Head of caudate nucleus (tissue), 42 donors: ENCODE measurements at regions not wholly inside any gene's neighbourhood (a gene's known extent, or its start where the extent isn't known, plus 50 kb on each side); places are given as distances from the start of the nearest gene placed in this dataset.

Experiments
- DNase-seq, 42 donors: peaks; one replicate each; pipeline versions ENCODE4 v3.0.0 to v3.0.0-alpha.2; 2020 to 2021; ENCODE audit warnings: mixed read lengths in 7 of 42
- intact Hi-C: fragments of 100-400 bp; cut with DNase I; formaldehyde crosslinking; loops from one replicate; pipeline ENCODE4 v1.15.0; 2022

DNA sequence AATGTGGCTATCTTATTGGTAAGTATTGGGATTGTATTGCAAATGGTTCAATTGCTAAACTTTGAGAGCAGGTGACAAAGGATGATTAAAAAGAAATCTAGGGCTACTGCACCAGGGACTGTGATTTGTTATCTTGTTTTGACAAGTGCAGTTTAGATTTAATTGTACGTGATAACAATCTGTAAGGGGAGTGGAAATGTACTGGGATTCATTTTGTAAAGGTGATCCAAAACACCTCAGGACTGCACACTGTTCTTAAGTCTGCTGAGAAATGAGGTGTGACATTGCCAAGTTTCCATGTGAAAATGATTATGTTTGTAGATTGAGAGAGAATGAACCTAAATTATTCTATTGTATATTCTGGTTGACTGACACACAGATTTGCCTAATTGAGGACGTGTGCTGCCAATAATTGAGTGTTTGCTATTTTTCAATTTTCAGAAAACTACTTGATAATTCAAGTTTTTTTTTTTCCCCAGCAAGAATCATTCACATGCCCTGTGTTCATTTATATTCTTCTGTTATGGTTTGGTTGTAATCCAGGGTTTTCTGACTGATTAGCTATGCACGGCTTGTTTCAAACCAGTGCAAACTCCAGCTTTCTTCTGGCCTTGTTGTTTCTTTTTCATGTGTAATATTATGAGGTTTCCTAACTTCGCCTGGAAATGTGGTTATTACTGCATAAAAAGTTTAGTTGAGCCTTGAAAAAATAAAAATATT is 308.0 kb downstream of the OLFM4 start:
- intact Hi-C loops, result no loop called here
- no peak for DNase-seq

DNA sequence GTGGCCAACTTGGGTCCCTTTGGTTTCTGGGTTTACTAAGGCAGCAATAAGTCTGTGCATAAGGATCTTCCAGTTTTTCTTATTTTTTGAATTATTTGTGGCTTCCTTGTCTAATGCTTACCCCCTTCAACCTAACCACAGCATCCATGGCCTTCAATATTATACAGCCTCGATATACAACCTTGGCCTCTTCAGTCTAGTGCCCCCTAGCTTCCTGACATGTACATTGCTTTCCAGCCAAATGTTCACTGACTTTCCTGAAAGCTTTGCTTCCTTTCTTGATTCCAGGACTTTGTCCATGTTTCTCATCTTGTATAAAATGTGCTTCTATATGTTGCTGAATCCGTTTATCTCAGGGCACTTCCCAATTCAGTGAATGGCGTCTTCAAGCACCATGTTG is 310.1 kb downstream of the OLFM4 start:
- intact Hi-C loops, result no loop called here
- DNase-seq, result no peak

GRCh38 chr13:53340505-53341143 is 312.0 kb downstream of the OLFM4 start:
- intact Hi-C loops, result no loop called here
- DNase-seq, result no peak

GRCh38 chr13:53341144-53341510 is 312.5 kb downstream of the OLFM4 start:
- no peak for DNase-seq
- intact Hi-C loops, result no loop called here

DNA sequence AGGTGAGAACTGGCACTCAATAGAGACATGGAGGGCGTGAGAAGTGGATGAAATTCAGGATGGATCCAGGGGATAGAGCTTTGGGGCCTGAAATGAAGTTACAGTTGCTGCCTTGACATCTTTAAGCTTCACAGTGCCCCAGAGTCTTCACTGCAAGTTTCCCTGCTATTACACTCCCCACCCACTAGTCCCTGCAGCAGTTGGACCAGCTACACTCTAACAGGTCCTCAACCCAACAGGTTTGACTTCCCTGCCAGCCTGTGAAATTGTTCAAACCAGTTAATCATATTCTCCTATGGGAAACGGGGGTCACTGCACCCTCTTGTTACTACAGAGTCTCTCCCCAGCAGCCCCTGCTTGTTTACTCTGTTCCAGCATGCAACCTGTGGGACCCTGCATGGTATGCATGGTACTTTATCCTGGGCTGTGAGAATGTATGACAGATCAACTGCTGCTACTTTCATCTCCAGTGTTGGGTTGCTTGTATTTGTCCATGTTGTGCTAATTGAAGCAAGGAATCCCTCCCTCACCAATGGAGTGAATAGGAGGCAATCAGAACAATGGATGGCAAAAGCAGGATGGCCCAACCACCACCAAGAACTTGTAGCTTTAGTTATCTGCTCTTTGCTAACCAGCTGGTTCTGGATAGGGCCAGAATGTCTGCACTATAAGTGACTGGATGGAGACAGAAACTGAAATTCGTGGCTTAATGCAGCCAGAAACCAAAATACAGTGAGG is 314.2 kb downstream of the OLFM4 start:
- intact Hi-C loops, result no loop called here
- no peak for DNase-seq

DNA sequence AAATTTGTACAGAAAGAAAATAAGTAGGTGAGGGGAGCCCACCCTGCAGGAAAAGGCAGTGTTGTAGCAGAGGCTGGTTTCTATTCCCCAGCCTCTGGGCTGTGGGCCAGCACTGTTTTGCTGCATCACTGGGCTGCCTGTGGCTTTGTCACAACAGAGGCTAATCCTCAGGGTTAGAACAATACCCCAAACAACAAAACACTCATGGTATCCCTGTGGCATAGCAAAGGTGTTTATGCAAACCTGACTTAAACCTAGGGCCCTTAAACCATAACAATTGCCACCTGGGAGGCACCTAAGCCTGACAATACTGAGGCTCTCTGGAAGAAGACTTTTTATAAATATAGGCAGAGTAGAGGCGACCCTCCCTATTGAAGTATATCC is 314.7 kb downstream of the OLFM4 start:
- intact Hi-C loops, result no loop called here
- DNase-seq, result peak in 5 of 42 donors; percentile 0 to 26 (median 5)

DNA sequence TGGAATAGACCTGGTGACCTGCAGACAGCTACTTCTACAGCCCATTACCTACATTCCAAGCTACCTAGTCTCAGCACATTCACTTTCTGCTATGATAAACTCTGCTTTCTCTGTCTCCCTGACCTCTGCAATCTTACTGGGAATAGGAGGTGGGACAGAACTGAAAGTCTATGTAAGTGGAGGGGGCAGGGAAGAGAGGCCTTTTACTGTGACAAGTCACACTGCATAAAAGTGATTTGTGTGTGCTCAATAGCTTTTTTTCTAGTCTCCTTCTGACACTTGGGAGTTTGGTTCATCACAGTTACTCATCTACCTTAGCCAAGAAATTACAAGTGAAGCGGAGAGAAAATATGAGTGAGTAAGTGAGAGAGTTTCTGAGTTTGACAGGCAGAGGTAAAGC is 322.4 kb downstream of the OLFM4 start:
- intact Hi-C loops, result no loop called here
- no peak for DNase-seq

DNA sequence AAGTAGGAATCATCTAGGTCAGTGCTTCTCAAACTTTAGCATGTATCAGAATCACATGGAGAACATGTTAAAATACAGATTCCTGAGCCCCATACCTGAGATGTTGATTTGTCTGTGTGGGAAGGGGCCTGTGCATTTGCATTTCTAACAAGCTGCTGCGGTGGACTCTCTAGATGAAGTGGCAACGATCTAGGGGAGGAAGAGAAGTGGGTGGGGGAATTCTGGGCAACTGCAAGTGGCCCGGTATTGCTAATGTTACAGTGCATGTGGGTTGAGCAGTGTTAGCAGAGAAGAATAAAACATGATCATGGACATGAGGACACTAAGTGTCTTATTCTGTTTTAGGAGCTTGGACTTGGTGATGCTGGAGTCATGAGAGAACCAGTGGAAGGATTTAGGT is 329.0 kb downstream of the OLFM4 start:
- intact Hi-C loops, result no loop called here
- no peak for DNase-seq

- intact Hi-C loops, result no loop called here
- DNase-seq, result no peak
Measured at GRCh38 chr13:53368948-53369347, 340.3 kb downstream of the OLFM4 start.

- DNase-seq, result no peak
- intact Hi-C loops, result no loop called here
Measured at GRCh38 chr13:53379485-53379884, 350.9 kb downstream of the OLFM4 start.

- DNase-seq, result no peak
- intact Hi-C loops, result no loop called here
Measured at GRCh38 chr13:53382008-53382407, 353.4 kb downstream of the OLFM4 start.

DNA sequence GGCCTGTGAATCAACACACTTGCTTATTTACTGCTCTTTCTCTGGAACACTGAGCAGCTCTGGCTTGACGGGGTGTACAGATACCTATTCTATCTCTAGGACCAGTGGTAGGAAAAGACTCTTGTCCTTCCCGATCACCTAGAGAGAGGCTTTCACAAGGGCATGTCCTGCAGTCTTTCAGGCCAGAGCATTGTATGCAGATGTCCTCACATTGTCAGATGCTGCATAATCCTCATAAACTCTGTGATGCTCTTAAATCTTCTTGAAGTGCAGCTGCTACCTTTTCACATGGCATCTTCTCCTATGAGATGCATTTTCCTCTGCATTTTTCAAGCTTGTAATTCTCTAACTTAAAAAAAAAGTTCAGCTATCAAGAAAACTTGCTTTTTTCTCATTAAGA is 369.4 kb downstream of the OLFM4 start:
- no peak for DNase-seq
- intact Hi-C loops, result no loop called here

DNA sequence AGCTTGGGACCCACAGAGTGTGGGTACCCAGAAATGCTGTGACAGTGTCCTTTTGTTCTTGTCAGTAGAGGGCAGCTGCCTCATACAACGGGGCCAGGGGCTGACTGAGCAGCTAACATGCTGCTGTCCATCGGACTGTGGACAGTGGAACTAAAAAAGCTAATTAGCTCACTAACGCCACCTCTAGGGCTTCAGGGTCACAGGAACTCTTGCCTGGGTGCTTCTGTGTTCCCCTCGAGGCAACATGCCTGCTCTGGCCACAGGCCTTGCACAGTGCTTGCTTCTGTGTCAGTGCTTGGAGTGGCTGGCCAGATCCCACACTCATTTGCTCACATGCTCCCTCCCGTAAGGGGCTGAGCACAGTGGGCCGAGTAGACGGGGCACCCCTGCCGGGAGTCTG is 377.0 kb downstream of the OLFM4 start:
- intact Hi-C loops, result no loop called here

DNA sequence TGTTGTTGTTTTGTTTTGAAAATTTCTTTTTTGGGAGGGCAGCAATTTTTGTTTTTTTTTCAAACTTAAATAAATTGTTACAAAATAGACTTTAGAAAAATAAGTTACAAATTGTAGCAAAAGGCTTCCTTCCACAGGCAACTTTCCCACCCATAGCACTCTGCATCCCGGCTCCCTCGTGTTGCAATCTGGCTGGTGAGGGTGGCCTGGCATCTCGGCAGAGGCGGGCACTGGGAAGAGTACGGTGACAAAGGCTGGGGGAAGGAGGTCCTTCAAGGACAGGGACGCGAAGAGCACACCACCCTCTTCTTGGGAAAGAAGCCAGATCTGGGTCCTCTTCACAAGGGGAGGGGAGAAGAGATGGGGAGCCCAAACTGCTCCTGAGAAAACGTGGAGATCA is 379.7 kb downstream of the OLFM4 start:
- DNase-seq, result no peak
- intact Hi-C loops, result no loop called here

More for the DNA sequence above, 377.0 kb downstream of the OLFM4 start:
- DNase-seq, result no peak

DNA sequence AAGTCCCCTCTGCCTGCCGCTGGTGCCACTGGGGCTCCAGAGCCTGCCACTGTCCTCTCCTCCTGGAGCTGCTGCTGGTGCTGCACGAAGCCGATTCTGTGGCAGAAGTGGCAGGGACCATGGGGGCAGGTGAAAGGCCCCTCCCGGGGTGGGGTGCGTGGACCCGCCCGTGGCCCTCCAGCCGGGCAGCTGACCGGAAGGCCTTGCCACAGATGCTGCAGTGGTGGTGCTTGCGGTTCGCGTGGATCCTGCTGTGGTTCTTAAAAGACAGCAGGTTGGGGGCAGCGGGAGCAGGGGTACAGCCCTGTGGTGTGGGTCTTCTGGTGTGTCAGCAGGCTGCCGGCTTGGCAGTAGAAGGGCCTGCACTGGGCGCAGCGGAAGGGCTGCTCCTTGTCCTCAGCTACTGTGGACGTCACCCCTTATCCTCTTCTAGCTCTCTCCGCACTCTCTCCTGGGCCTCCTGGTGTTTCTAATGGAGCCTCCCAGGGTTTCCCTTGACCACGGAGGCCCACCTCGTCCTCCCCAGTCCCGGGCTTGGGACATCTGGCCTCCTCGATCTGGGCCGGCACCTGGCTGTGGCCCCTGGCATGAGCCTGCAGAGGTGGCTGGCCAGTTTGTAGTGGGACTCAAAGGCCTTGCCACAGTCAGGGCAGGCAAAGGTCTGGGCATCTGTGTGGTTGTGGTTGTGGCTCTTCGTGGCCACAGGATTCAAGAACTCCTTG is 380.4 kb downstream of the OLFM4 start:
- no peak for DNase-seq
- intact Hi-C loops, result no loop called here

DNA sequence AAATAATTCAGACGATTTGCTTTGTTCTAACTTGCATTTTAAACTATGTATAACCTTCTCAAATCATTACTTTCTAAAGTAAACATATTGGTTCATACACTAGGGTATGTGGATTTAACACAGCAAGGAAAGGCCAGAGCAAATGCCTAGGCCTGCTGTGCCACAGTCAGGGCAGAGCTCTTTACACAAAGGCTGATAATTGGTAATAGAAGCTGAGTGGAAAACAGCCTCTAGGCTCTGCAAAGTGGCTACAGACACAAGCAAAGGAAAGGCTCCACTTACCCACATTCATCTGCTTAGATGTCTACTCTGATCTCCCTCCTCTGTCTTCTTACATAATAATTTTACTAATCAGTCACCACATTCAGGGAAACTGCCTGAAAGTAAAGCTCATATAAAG is 382.9 kb downstream of the OLFM4 start:
- peak in 1 of 42 donors; percentile 2 for DNase-seq
- intact Hi-C loops, result no loop called here

DNA sequence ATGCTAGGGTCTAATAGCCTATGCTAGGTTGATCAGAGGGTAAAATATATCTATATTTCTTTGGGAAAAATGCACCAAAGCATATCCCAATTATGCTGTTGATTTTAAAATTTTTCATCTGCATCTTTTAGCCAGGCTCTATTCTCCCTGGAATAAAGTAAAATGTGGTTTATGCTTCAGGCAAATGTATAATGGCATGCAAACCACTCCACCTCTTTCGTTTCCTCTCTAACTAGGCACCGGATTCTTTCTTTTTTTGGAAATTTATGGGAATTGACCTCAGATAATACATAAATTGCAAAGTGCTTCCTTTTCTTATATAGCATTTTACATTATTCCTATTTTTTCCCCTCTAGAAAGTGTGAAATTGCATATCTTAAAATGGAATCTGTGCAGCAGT is 386.5 kb downstream of the OLFM4 start:
- intact Hi-C loops, result no loop called here

GRCh38 chr13:53417601-53418000 is 389.0 kb downstream of the OLFM4 start:
- intact Hi-C loops, result no loop called here
- DNase-seq, result no peak

More for the DNA sequence above, 386.5 kb downstream of the OLFM4 start:
- DNase-seq, result no peak

- intact Hi-C loops, result no loop called here
- DNase-seq, result no peak
Measured at GRCh38 chr13:53422415-53422814, 393.8 kb downstream of the OLFM4 start.

DNA sequence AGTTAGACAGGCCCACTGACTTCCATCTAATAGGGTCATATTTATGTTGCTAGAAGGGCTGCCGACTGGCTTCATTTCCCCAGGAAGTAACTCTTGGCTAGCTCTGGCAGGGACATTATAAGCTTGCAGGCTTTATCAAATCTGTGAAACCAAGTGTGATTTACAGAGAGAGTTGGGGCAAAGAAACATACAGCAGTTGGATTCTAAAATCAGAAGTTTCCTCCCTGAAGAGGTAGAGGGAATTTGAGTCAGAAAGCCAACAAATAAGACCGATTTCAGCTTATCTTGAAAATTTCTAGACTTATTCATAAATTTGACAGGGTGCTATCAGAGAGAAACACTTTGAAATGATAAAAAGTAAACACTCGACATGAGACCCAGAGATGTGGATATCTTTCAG is 407.8 kb downstream of the OLFM4 start:
- DNase-seq, result no peak
- intact Hi-C loops, result no loop called here
